HT1080 (cell line): ENCODE measurements at regions not wholly inside any gene's neighbourhood (a gene's known extent, or its start where the extent isn't known, plus 50 kb on each side); places are given as distances from the start of the nearest gene placed in this dataset.
A peak's percentile ranks its signal among the peaks of the same experiment; 100 is the strongest.

Experiments used
- DNase-seq: peaks from one replicate; pipeline ENCODE4 v3.0.0-alpha.2; 2015; ENCODE audit warnings: low read depth

GRCh38 chr9:88754452-88754851 lies 219.5 kb downstream of the NXNL2 start:
- no peak for DNase-seq

- DNase-seq = no peak
These were observed 219.9 kb downstream of the NXNL2 start for GRCh38 chr9:88754886-88755285.

GRCh38 chr9:88757406-88758010 lies 222.5 kb downstream of the NXNL2 start:
- no peak for DNase-seq

- no peak for DNase-seq
These were observed 224.4 kb downstream of the NXNL2 start for GRCh38 chr9:88759364-88759763.

GRCh38 chr9:88766778-88767503 lies 224.3 kb upstream of the S1PR3 start:
- DNase-seq = no peak

- no peak for DNase-seq
These were observed 223.8 kb upstream of the S1PR3 start for GRCh38 chr9:88767504-88767790.

- DNase-seq = no peak
These were observed 218.7 kb upstream of the S1PR3 start for GRCh38 chr9:88772575-88772974.

- DNase-seq = no peak
These were observed 218.1 kb upstream of the S1PR3 start for GRCh38 chr9:88773126-88773525.

GRCh38 chr9:88773627-88774244 lies 217.5 kb upstream of the S1PR3 start:
- DNase-seq = no peak

- peak; percentile 39 for DNase-seq
These were observed 216.2 kb upstream of the S1PR3 start for GRCh38 chr9:88775037-88775471.

- no peak for DNase-seq
These were observed 215.7 kb upstream of the S1PR3 start for GRCh38 chr9:88775559-88775958.

- no peak for DNase-seq
These were observed 215.3 kb upstream of the S1PR3 start for GRCh38 chr9:88775966-88776365.

GRCh38 chr9:88776717-88777497 lies 214.4 kb upstream of the S1PR3 start:
- peak; percentile 74 for DNase-seq

GRCh38 chr9:88777498-88778312 lies 213.6 kb upstream of the S1PR3 start:
- peak; percentile 75 for DNase-seq

GRCh38 chr9:88781628-88782391 lies 209.5 kb upstream of the S1PR3 start:
- no peak for DNase-seq

- DNase-seq = no peak
These were observed 208.1 kb upstream of the S1PR3 start for GRCh38 chr9:88782931-88783710.

GRCh38 chr9:88783711-88784083 lies 207.6 kb upstream of the S1PR3 start:
- no peak for DNase-seq

GRCh38 chr9:88784960-88785359 lies 206.3 kb upstream of the S1PR3 start:
- DNase-seq = no peak

GRCh38 chr9:88786291-88787079 lies 204.8 kb upstream of the S1PR3 start:
- DNase-seq = no peak
